ENCODE measurements at regions not wholly inside any gene's neighbourhood (a gene's known extent, or its start where the extent isn't known, plus 50 kb on each side); places are given as distances from the start of the nearest gene placed in this dataset.

DNA sequence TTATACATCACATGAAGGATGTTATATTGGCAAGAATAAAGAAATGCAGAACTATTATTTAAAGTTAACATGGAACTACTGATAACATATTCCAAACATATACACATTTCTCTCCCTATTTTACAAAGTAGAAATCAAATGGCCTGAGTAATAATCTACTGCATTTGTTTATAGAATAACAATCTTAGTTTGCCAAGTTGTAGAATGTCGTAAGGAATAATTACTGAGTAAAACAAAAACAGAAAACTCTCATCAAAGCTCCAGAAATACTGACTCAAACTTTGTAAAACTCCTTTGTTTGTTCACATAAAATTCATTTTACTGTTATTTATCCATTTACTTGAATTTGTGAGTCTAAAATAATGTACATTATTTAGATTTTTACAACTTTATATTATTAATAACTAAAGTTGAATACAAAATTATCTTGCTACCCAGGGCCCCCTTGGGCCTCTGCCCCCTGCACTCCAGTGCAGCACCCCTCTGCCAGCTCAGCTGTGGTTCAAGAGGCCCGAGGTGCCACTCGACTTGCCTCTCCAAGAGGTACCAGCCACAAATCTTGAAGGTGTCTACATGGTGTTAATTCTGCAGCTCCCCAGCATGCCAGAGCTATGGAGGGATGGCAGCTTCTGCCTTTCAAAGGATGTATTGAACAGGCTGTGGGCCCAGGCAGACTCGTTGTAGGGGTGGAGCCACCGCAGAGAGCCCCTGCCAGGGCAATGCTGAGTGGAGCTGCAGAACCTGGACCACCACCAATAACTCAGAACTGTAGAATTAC lies 2819.7 kb downstream of the PCDH9 start:
- Histone ChIP-seq H3K36me3 (ENCODE audit: insufficient read depth, low read length) (no peaks in the 10 kb centered on the region), H3K79me2 (ENCODE audit: insufficient read depth, low read length) (no peaks in the 10 kb centered on the region), H3K4me2 (ENCODE audit: insufficient read depth, low read length) (no peak overlapping the region), H4K20me1 (ENCODE audit: insufficient read depth, low read length) (no peaks in the 10 kb centered on the region), H3K27ac (ENCODE audit: low read depth, low read length) (no peak overlapping the region), H3K4me3 (ENCODE audit: insufficient read depth, low read length) (no peak overlapping the region), H3K4me1 (ENCODE audit: insufficient read depth, low read length) (no peaks in the 10 kb centered on the region), H3K27me3 (ENCODE audit: insufficient read depth, low read length) (no peaks in the 10 kb centered on the region), H3K9me3 (ENCODE audit: low read depth, low read length) (peaks cover 2% of the 10 kb centered on the region), H2AFZ (ENCODE audit: low read length) (no peak overlapping the region)
- no peak for DNase-seq (ENCODE audit: insufficient read length, low spot score, missing footprints)
- no peak for TF ChIP-seq CTCF (IDR thresholded peaks at IDR 0.05; ENCODE audit: extremely low read depth, low read depth, low read length)

DNA sequence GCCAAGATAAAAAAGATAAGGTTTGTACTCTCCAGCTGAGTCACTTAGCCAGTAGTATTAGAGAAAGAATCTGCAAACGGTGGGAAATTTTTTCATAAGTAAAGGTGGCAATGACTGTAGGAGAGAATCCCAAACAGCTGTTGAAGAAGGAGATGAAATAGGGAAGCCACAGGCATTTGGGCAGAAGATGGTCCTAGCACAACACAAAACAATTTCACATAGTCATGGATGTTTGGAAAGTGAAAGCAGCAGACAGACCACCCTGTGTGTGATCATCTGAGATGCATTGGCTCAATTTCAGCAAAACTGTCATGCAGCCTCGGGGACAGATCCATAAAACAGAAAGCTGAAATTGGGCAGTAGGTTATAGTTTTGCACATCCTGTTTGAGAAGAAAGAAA lies 2832.4 kb downstream of the PCDH9 start:
- H3K4me3 ChIP-seq (ENCODE audit: insufficient read depth, low read length) = no peak overlapping the region
- no peak for DNase-seq (ENCODE audit: insufficient read length, low spot score, missing footprints)
- H4K20me1 ChIP-seq (ENCODE audit: insufficient read depth, low read length) = no peaks in the 10 kb centered on the region
- H3K4me2 ChIP-seq (ENCODE audit: insufficient read depth, low read length) = no peak overlapping the region
- no peaks in the 10 kb centered on the region for H3K79me2 ChIP-seq (ENCODE audit: insufficient read depth, low read length)
- H2AFZ ChIP-seq (ENCODE audit: low read length) = no peak overlapping the region
- H3K9me3 ChIP-seq (ENCODE audit: low read depth, low read length) = no peaks in the 10 kb centered on the region
- no peaks in the 10 kb centered on the region for H3K27me3 ChIP-seq (ENCODE audit: insufficient read depth, low read length)
- H3K27ac ChIP-seq (ENCODE audit: low read depth, low read length) = no peak overlapping the region
- no peaks in the 10 kb centered on the region for H3K4me1 ChIP-seq (ENCODE audit: insufficient read depth, low read length)
- H3K36me3 ChIP-seq (ENCODE audit: insufficient read depth, low read length) = no peaks in the 10 kb centered on the region
- no peak for TF ChIP-seq CTCF (IDR thresholded peaks at IDR 0.05; ENCODE audit: extremely low read depth, low read depth, low read length)

DNA sequence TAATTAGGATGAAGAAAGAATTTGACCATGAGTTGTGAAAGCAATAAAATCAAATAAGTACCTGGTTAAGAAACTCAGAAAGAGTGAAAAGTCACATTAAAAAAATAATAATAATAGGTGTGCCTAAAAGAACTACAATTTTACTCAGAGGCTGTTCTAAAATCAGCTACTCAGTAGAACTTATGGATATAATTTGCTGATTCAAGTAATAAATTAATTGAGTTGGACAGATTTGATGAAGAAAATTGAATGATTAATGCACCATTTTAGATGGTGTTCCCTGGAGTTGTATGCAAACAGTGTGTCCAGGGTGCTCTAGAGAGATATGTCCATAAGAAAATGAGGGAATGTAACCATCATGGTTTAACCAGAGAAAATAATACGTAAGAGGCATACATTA lies 2852.5 kb downstream of the PCDH9 start:
- Histone ChIP-seq H3K36me3 (ENCODE audit: insufficient read depth, low read length) (no peaks in the 10 kb centered on the region), H3K4me3 (ENCODE audit: insufficient read depth, low read length) (no peak overlapping the region), H2AFZ (ENCODE audit: low read length) (no peak overlapping the region), H3K27me3 (ENCODE audit: insufficient read depth, low read length) (no peaks in the 10 kb centered on the region), H3K27ac (ENCODE audit: low read depth, low read length) (no peak overlapping the region), H3K4me1 (ENCODE audit: insufficient read depth, low read length) (no peaks in the 10 kb centered on the region), H4K20me1 (ENCODE audit: insufficient read depth, low read length) (no peaks in the 10 kb centered on the region), H3K79me2 (ENCODE audit: insufficient read depth, low read length) (no peaks in the 10 kb centered on the region), H3K4me2 (ENCODE audit: insufficient read depth, low read length) (no peak overlapping the region), H3K9me3 (ENCODE audit: low read depth, low read length) (no peaks in the 10 kb centered on the region)
- no peak for TF ChIP-seq CTCF (IDR thresholded peaks at IDR 0.05; ENCODE audit: extremely low read depth, low read depth, low read length)
- DNase-seq (ENCODE audit: insufficient read length, low spot score, missing footprints) = no peak

- no peak for DNase-seq (ENCODE audit: insufficient read length, low spot score, missing footprints)
- no peaks in the 10 kb centered on the region for H3K36me3 ChIP-seq (ENCODE audit: insufficient read depth, low read length)
- H3K27me3 ChIP-seq (ENCODE audit: insufficient read depth, low read length) = no peaks in the 10 kb centered on the region
- no peaks in the 10 kb centered on the region for H3K9me3 ChIP-seq (ENCODE audit: low read depth, low read length)
- H3K27ac ChIP-seq (ENCODE audit: low read depth, low read length) = no peak overlapping the region
- TF ChIP-seq CTCF (IDR thresholded peaks at IDR 0.05; ENCODE audit: extremely low read depth, low read depth, low read length) = no peak
- H3K4me1 ChIP-seq (ENCODE audit: insufficient read depth, low read length) = no peaks in the 10 kb centered on the region
- no peaks in the 10 kb centered on the region for H3K79me2 ChIP-seq (ENCODE audit: insufficient read depth, low read length)
- H3K4me3 ChIP-seq (ENCODE audit: insufficient read depth, low read length) = no peak overlapping the region
- no peaks in the 10 kb centered on the region for H4K20me1 ChIP-seq (ENCODE audit: insufficient read depth, low read length)
- H3K4me2 ChIP-seq (ENCODE audit: insufficient read depth, low read length) = no peak overlapping the region
- H2AFZ ChIP-seq (ENCODE audit: low read length) = no peak overlapping the region
These were observed 2858.7 kb downstream of the PCDH9 start for GRCh38 chr13:64371461-64371860.

Measured in osteoblast (primary cell).